Renal cortex interstitium (tissue), 11 donors: ENCODE measurements at regions not wholly inside any gene's neighbourhood (a gene's known extent, or its start where the extent isn't known, plus 50 kb on each side); places are given as distances from the start of the nearest gene placed in this dataset.
A peak's percentile ranks its signal among the peaks of the same experiment; 100 is the strongest.
"Not testable (repeated sequence)": the region's sequence is repeated elsewhere in the genome, so short reads cannot be mapped to it uniquely, and the experiment has no call there.

ENCODE experiments used
- DNase-seq, 11 donors: peaks; one replicate each; pipeline ENCODE4 v3.0.0-alpha.2; 2013; ENCODE audit warnings: low read depth in 9 of 11, low spot score in 4 of 11; ENCODE audit errors: extremely low read depth in 1 of 11

GRCh38 chr10:37067576-37067975 lies 57.8 kb upstream of the ANKRD30A start:
- no peak for DNase-seq

DNA sequence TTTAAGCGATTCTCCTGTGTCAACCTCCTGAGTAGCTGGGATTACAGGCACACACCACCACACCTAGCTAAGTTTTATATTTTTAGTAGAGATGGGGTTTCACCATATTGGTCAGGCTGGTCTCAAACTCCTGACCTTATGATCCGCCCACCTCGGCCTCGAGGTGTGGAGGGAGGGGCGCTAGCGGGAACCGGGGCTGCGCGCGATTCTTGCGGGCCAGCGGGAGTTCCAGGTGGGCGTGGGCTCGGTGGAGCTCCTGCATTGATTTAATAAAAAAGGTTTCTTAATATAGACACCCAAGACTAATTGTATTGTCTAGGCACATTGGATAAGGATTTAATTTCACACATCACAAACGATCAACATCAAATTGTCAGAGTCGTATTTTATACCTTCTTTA lies 63.1 kb upstream of the ANKRD30A start:
- not testable (repeated sequence) for DNase-seq

- DNase-seq = no peak
These were observed 68.1 kb upstream of the ANKRD30A start for GRCh38 chr10:37057261-37057660.

GRCh38 chr10:37053476-37053875 lies 71.9 kb upstream of the ANKRD30A start:
- DNase-seq = no peak

- DNase-seq = not testable (repeated sequence)
These were observed 75.4 kb upstream of the ANKRD30A start for GRCh38 chr10:37049982-37050381.

- not testable (repeated sequence) for DNase-seq
These were observed 81.1 kb upstream of the ANKRD30A start for GRCh38 chr10:37044319-37044718.

DNA sequence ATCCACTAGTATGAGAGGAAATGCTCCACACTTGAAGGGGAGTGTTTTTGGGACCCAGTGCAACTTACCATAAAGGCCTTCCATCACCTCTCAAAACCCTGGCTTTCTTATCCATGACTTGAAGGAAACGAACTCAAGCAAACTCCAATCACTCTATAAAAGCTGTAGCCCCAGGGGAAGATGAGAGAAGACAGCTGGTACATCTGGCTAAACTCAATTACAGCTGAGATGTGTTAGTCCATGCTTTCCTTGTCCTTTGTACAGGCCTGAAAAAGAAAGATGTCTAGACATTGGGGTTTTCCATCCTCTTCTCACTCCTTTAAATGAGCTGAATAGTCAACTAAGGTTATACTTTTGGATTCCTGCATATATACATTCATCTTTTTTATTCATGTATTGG lies 89.5 kb upstream of the ANKRD30A start:
- no peak for DNase-seq

GRCh38 chr10:37015498-37015897 lies 109.9 kb upstream of the ANKRD30A start:
- DNase-seq = no peak

GRCh38 chr10:37010741-37011140 lies 114.7 kb upstream of the ANKRD30A start:
- no peak for DNase-seq

- not testable (repeated sequence) for DNase-seq
These were observed 117.1 kb upstream of the ANKRD30A start for GRCh38 chr10:37008276-37008675.

DNA sequence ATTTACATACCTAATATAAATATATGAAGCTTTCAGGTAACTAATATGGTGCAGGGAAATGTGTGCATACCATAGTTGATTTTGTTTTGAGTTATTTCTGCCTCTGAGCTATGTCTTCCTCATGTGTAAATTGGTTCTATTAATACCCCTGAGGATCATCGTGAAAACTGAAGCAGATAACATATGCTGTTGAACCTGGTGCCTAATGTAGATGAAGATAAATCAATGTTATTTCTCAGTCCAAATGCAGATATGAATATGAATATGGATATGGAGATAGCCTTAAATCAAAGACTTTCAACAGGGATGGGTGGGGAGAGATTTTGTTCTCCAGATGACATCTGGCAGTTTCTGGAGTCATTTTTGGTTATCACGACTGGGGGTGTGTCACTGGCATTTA lies 122.3 kb upstream of the ANKRD30A start:
- no peak for DNase-seq

DNA sequence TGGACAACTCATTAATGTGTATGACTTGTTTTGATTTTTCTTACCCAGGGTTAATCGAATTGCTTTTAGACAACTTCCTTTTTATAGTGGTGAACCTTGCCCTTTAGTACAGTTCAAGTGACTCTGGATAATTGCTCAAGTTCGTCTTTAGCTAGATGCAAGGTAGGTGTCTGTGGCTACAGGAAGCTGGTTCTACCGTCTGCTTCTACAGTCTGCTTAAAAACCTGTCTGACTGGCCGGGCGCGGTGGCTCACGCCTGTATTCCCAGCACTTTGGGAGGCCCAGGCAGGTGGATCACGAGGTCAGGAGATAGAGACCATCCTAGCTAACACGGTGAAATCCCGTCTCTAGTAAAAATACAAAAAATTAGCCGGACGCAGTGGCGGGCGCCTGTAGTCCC lies 129.6 kb upstream of the ANKRD30A start:
- not testable (repeated sequence) for DNase-seq

DNA sequence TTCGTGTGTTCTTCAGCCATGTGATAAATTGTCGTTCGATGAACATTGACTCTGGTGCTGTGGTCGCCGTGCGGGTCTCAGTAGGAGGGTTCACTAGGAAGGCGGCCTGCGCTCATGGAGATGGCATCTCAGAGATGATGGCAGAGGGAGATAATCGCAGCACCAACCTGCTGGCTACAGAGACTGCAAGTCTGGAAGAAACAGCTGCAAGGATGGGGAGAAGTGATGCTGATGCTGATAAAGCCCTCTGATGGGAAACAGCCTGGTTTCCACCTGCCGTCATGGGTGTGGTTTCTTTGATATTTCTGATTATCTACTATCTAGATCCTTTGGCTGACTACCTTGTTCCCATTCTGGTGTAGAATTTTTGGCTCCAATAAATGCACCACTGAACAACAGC lies 130.5 kb upstream of the ANKRD30A start:
- no peak for DNase-seq

DNA sequence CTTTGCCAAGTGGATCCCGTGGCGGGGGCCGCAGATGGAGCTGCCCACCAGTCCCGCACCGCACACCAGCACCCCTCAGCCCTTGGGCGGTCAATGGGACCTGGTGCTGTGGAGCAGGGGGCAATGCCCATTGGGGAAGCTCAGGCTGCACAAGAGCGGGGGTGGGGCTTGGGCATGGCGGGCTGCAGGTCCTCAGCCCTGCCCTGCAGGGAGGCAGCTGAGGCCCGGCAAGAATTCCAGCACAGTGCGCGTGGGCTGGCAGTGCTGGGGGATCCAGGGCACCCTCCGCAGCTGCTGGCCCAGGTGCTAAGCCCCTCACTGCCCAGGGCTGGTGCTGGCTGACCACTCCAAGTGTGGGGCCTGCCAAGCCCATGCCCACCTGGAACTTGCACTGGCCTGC lies 136.2 kb upstream of the ANKRD30A start:
- DNase-seq = no peak

DNA sequence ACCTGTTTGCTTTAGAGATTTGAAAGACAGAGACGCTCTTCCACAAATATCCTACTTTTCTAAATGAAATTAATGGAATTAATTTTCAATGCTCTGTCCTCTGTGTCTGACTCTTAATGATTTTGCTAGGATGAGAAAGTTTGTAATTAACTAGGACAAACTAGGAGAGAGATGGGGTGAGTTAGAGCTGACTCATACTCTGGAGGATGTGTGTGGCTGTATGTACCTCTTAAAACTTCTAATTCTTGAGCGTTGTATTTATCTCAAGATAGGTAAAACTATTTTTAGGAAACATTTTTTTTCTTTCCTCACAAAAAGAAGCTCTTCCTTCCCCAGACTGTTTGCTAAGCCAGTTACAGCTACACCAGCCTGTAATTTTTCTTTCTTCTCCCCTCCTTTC lies 178.8 kb upstream of the ANKRD30A start:
- no peak for DNase-seq

GRCh38 chr10:36943544-36943943 lies 181.9 kb upstream of the ANKRD30A start:
- DNase-seq = no peak

DNA sequence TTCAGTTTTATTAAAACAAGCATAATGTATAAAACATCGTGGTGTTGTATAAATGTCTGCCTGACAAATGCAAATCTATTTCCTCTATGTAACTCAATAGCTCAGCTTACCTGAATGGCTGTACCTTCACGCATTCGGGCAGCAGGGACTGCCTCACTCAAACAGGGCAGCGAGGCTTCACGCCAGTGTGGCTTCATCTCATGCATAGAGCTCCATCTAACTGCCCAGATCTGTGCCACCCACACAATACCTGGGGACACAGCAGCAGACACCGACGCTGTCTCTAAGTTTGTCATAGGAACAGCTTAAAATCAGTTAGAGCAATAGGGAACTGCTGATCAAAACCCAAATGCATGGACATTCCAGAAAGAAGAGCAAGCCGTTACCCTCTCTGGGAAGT lies 182.8 kb upstream of the ANKRD30A start:
- DNase-seq = no peak

GRCh38 chr10:36903040-36903439 lies 222.4 kb upstream of the ANKRD30A start:
- DNase-seq = no peak

- DNase-seq = no peak
These were observed 225.7 kb upstream of the ANKRD30A start for GRCh38 chr10:36899652-36900051.

- DNase-seq = peak in 10 of 11 donors; percentile 20 to 60 (median 38)
These were observed 236.3 kb upstream of the ANKRD30A start for GRCh38 chr10:36888925-36889573.

DNA sequence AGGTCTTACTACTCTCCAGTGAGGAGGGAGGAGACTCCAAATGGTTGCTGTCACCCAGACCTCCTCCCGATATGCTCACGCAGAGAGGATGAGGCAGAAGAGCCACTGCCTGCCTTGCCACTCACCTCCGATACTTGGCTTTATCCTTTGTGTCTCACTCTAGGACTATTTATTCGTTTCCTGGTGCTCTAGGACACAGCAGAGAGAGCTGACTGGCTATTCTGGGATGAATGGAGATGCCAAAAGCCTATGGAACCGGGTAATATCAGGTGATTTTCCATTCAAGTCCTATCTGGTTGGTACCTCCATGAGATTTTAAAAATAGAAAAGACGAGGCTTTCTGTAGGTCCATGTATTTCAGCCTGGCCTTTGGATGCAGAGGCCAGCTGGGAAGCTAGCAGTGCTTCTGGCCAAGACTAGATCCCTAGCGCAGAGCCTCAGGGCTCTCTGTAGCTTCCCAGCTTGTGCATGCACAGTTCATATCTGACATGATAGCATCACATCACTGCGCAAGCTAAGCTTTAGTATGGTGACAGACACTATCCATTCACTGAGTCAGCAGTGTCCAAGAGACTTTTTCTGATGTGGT lies 239.0 kb upstream of the ANKRD30A start:
- DNase-seq = no peak
